ENCODE measurements at regions not wholly inside any gene's neighbourhood (a gene's known extent, or its start where the extent isn't known, plus 50 kb on each side); places are given as distances from the start of the nearest gene placed in this dataset.

- dilution Hi-C loops (cut with HindIII; ENCODE audit: low sequenced_read_pairs, unreplicated experiment) (no loop called here), in situ Hi-C loops (cut with MboI; ENCODE audit: low sequenced_read_pairs) (no loop called here), intact Hi-C loops (cut with micrococcal nuclease) (no loop called here)
- Histone ChIP-seq H2BK15ac (ENCODE audit: low read depth, low read length) (no peak overlapping the region), H4K8ac (ENCODE audit: low read depth in 2 of 2, low read length in 2 of 2) (no peak overlapping the region), H3K36me3 (ENCODE audit: control insufficient read depth, insufficient read depth, low read length) (no peaks in the 10 kb centered on the region), H3K4me3 (ENCODE audit: insufficient read depth, low read depth, low read length) (no peak overlapping the region), H3K27ac (ENCODE audit: insufficient read depth, low read length) (no peak overlapping the region), H3K4me1 (ENCODE audit: control insufficient read depth, insufficient read depth, low read length) (peaks cover 5% of the 10 kb centered on the region), H2BK5ac (ENCODE audit: low read depth, low read length, poor library complexity, severe bottlenecking) (no peak overlapping the region), H4K5ac (ENCODE audit: low read depth, low read length) (no peak overlapping the region), H3K14ac (replicated peaks; ENCODE audit: low read depth, low read length) (no peak overlapping the region), H3K23ac (ENCODE audit: low read depth, low read length) (no peak overlapping the region), H4K20me1 (ENCODE audit: insufficient read depth, low read length) (no peaks in the 10 kb centered on the region), H3K27me3 (ENCODE audit: control insufficient read depth, insufficient read depth, low read length) (no peaks in the 10 kb centered on the region), H2BK20ac (ENCODE audit: low read depth, low read length) (no peak overlapping the region), H4K91ac (ENCODE audit: insufficient read depth, low read depth, low read length) (no peak overlapping the region), H2AK9ac (replicated peaks; ENCODE audit: low read depth, low read length, poor library complexity) (no peak overlapping the region), H3K9me1 (ENCODE audit: insufficient read depth, low read length) (no peaks in the 10 kb centered on the region), H3K9me3 (ENCODE audit: control insufficient read depth, insufficient read depth, low read length) (peaks cover 2% of the 10 kb centered on the region; the same call in 1 of the 2 replicates), H2AFZ (replicated peaks; ENCODE audit: low read length, poor library complexity) (no peak overlapping the region), H2BK120ac (ENCODE audit: low read depth, low read length) (no peak overlapping the region), H3K9ac (ENCODE audit: low read depth, low read length) (no peak overlapping the region), H3K56ac (ENCODE audit: extremely low read depth, insufficient read depth, low read length) (no peak overlapping the region), H3K4me2 (ENCODE audit: low read depth, low read length) (no peak overlapping the region), H2AK5ac (ENCODE audit: low read depth, low read length) (no peak overlapping the region), H3K79me1 (ENCODE audit: low read depth in 1 of 2, low read length in 2 of 2) (no peaks in the 10 kb centered on the region), H3K4ac (ENCODE audit: low read depth, low read length) (no peak overlapping the region), H3K18ac (ENCODE audit: low read depth, low read length) (no peak overlapping the region)
- no TSS peak for BruUV-seq (replicated peaks)
- ChIA-PET POLR2A (ENCODE audit: unreplicated experiment) (no interaction called here), CTCF (no interaction called here)
- no peak for TF ChIP-seq MAFK (IDR thresholded peaks at IDR 0.05; ENCODE audit: low read depth, low read length)
- TF ChIP-seq RCOR1 (IDR thresholded peaks at IDR 0.05; ENCODE audit: insufficient replicate concordance, low read length) = no peak
- TF ChIP-seq CHD1 (IDR thresholded peaks at IDR 0.05; ENCODE audit: low read depth, low read length) = no peak
- no peak for TF ChIP-seq NFE2L2 (IDR thresholded peaks at IDR 0.05; ENCODE audit: low read depth, low read length)
- TF ChIP-seq, protein P1, sequence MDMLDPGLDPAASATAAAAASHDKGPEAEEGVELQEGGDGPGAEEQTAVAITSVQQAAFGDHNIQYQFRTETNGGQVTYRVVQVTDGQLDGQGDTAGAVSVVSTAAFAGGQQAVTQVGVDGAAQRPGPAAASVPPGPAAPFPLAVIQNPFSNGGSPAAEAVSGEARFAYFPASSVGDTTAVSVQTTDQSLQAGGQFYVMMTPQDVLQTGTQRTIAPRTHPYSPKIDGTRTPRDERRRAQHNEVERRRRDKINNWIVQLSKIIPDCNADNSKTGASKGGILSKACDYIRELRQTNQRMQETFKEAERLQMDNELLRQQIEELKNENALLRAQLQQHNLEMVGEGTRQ (IDR thresholded peaks at IDR 0.05; ENCODE audit: low read depth, low read length) = no peak
- no peak for TF ChIP-seq RFX5 (IDR thresholded peaks at IDR 0.05; ENCODE audit: low read depth, low read length)
- TF ChIP-seq SMC3 (IDR thresholded peaks at IDR 0.05; ENCODE audit: low read depth, low read length) = no peak
- no peak for TF ChIP-seq CTCF (conservative IDR thresholded peaks at IDR 0.05; ENCODE audit: low read depth, low read length)
- TF ChIP-seq POLR2A (IDR thresholded peaks at IDR 0.05; ENCODE audit: low read depth, low read length) = no peak
- TF ChIP-seq MXI1 (IDR thresholded peaks at IDR 0.05; ENCODE audit: borderline replicate concordance, low read depth, low read length) = no peak
- no peak for TF ChIP-seq BHLHE40 (IDR thresholded peaks at IDR 0.05; ENCODE audit: low read depth, low read length)
- DNase-seq = no peak
- WGBS, 2 experiments (ENCODE audit: extremely low coverage in 2 of 2, insufficient read length in 1 of 2) = no CpG with 5 or more reads among the region's 3 CpGs
- no peak for ATAC-seq (ENCODE audit: low read depth)
Observed at GRCh38 chr10:3568983-3569382, 216.0 kb downstream of the KLF6 start.
